IMR-90 (cell line): ENCODE measurements at regions not wholly inside any gene's neighbourhood (a gene's known extent, or its start where the extent isn't known, plus 50 kb on each side); places are given as distances from the start of the nearest gene placed in this dataset.
"Not testable (repeated sequence)": the region's sequence is repeated elsewhere in the genome, so short reads cannot be mapped to it uniquely, and the experiment has no call there.

Experiments
- MAZ ChIP-seq: IDR thresholded peaks from 2 replicates; pipeline ENCODE4 v1.6.1; 2012; ENCODE audit warnings: low read depth, mild to moderate bottlenecking, low read length, improper control_type of control experiment, moderate library complexity, borderline replicate concordance
- POLR2A ChIP-seq: IDR thresholded peaks from 2 replicates; pipeline ENCODE4 v1.6.1; 2012; ENCODE audit warnings: mild to moderate bottlenecking, low read depth, low read length
- SMC3 ChIP-seq: fragments of 150-350 bp; IDR thresholded peaks from 2 replicates; pipeline ENCODE4 v1.6.1; 2016; ENCODE audit warnings: low read depth, mild to moderate bottlenecking, antibody characterized with exemption, low read length, moderate library complexity
- TF ChIP-seq, protein P1 (sequence below): conservative IDR thresholded peaks from 2 replicates; pipeline ENCODE4 v1.5.1; 2012; ENCODE audit warnings: mild to moderate bottlenecking, low read depth, low read length, improper control_type of control experiment

DNA sequence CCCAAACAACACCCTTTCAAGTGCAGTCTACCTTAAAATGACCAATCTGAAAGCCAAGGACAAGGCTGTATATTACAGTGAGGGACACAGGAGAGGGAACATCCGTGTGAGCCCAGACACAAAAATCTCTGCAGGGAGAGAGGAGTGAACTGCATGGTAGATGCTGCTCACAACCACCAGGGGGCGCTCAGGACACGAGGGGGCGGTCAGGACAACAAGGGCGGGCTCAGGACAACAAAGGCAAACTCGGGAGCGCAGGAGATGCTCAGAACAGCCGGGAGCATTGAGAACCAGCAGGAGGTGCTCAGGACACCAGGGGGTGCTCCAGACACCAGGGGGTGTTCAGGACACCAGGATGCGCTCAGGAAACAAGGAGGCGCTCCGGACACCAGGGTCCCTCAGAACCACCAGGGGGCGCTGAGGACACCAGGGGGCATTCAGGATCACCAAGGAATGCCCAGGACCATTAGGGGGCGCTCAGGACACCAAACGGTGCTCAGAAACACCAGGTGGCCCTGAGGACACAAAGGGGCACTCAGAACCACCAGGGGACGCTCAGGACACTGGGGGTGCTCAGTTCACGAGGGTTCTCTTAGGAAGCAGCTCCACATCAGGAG lies 357.0 kb downstream of the TP53TG3F start:
- TF ChIP-seq, protein P1, sequence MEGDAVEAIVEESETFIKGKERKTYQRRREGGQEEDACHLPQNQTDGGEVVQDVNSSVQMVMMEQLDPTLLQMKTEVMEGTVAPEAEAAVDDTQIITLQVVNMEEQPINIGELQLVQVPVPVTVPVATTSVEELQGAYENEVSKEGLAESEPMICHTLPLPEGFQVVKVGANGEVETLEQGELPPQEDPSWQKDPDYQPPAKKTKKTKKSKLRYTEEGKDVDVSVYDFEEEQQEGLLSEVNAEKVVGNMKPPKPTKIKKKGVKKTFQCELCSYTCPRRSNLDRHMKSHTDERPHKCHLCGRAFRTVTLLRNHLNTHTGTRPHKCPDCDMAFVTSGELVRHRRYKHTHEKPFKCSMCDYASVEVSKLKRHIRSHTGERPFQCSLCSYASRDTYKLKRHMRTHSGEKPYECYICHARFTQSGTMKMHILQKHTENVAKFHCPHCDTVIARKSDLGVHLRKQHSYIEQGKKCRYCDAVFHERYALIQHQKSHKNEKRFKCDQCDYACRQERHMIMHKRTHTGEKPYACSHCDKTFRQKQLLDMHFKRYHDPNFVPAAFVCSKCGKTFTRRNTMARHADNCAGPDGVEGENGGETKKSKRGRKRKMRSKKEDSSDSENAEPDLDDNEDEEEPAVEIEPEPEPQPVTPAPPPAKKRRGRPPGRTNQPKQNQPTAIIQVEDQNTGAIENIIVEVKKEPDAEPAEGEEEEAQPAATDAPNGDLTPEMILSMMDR: not testable (repeated sequence)
- not testable (repeated sequence) for TF ChIP-seq POLR2A, MAZ, SMC3
